DMS53 treated with DMSO at 0.1 percent for 48 hours (cell line): ENCODE measurements at regions not wholly inside any gene's neighbourhood (a gene's known extent, or its start where the extent isn't known, plus 50 kb on each side); places are given as distances from the start of the nearest gene placed in this dataset.

Experiments used
- DNase-seq: peaks from one replicate; lab custom pipeline; 2025; ENCODE audit not compliant: unreplicated experiment; lab: John Stamatoyannopoulos, UW

GRCh38 chr9:130781569-130781968 lies 53.5 kb upstream of the ABL1 start:
- DNase-seq, result no peak

- no peak for DNase-seq
These were observed 52.0 kb upstream of the ABL1 start for GRCh38 chr9:130782886-130783530.

GRCh38 chr9:130785053-130785452 lies 50.0 kb upstream of the ABL1 start:
- no peak for DNase-seq
